Hepatic stellate cell (primary cell): ENCODE measurements at regions not wholly inside any gene's neighbourhood (a gene's known extent, or its start where the extent isn't known, plus 50 kb on each side); places are given as distances from the start of the nearest gene placed in this dataset.
"Not testable (repeated sequence)": the region's sequence is repeated elsewhere in the genome, so short reads cannot be mapped to it uniquely, and the experiment has no call there.

Source experiments
- DNase-seq: peaks from one replicate; pipeline ENCODE4 v3.0.0; 2011; ENCODE audit warnings: low spot score

DNA sequence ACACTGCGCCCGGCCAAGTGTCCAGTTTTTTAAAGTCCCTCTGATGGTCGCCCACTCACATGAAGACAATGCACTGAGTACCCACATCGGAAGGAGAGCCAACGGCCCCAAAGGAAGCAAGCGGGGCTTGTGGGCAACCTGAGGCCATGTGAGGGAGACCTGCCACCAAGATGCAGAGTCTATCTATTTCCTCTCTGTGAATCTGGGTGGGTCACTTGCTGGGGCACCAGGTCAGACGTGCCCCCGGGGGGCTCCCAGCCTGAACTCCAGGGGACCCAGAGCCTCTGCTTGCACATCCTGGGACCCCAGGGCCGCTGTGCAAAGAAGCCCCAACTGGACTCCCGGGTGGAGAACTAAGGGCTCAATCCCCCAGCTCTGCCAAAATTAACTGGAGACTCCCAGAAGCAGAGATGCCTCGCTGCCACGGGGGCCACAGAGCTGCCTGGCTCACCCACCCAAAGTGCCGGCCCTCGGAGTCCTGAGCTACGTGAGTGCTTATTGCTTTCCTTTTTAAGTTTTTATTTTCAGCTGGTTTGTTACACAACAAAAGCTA lies 106.4 kb downstream of the BRD1 start:
- DNase-seq: no peak

GRCh38 chr22:49720279-49720959 lies 107.3 kb downstream of the BRD1 start:
- no peak for DNase-seq

- no peak for DNase-seq
Measured at GRCh38 chr22:49719046-49719445, 108.6 kb downstream of the BRD1 start.

GRCh38 chr22:49718396-49718795 lies 109.3 kb downstream of the BRD1 start:
- DNase-seq: no peak

DNA sequence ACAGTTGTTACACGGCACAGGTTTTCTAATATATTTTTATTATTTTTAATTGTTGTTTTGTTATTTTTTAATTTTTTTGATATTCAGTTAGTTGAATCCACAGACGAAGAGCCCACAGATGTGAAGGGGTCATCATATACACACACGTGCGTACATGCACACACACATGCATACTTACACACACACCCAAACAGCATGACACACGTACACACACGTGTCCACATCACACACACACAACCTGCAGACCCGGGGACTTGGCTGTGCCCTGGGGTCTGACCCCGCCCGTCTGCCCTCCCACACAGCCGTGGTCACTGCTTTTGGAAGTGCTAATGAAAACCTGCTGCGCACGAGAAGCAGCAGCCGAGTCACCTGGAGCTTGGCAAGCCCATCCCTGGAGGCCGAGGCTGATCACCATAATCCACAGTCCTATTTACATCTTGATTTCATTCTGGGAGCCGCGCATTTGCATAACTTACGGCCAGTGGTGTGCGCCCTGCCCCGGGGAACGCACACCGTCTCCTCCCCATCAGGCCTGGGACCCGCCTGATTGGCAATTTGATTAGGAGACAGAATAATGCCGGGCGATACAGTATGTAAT lies 110.3 kb downstream of the BRD1 start:
- no peak for DNase-seq

DNA sequence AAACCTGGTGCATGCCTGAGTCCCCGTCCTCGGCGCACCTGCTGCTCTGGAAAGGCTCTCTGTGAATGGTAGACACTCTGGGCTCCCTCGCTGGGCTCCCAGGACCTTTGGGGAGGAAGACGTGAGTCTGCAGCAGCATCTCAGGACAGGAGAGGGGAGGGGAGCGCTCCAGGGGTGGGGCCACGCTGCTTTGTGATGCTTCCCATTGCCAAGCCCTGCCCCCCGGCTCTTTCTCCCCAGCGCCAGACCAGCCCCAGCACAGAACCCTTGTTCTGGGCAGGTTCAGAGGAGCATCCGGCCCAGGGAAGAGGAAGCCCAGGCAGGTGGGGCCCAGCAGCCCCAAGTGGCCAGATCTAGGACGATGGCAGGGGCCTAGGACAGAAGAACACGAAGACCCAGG lies 111.2 kb downstream of the BRD1 start:
- no peak for DNase-seq

DNA sequence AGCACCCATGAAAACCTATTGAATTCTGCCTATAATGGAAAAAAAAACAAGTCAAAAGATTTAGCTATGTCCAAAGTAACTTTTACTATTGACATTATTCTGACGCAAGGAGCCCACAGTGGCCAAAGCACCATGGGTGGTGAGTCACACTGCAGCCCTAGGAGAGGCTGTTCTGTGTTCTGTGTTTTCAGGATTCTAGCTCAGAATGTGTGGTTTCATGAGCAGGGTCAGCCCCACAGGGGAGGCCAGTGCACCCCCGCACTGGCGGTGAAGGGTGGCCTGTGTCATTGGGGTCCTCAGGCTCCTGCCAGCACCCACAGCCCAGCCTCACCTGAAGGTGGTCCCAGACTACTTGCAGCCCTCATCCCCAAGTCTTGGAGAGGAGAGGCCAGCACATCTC lies 112.2 kb downstream of the BRD1 start:
- DNase-seq: no peak

DNA sequence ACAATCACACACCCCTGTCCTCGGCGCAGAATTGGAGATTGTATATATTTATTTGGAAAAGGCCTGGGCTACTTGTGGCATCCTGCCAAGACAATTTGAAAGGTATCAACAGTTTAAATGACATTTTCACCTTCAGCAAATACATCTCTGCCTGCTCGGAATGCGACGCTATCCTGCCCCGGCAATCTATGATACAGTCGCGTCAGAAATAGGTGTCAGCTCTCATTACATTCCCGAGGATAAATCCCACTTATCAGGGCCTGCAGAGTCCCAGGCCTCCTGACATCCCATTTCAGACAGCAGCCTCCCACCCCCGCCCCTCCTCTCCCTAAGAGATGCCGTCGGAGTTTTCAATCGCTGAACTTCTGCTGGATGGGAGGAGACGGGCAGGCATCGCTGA lies 114.7 kb downstream of the BRD1 start:
- DNase-seq: no peak

GRCh38 chr22:49712195-49712791 lies 115.4 kb downstream of the BRD1 start:
- DNase-seq: no peak

DNA sequence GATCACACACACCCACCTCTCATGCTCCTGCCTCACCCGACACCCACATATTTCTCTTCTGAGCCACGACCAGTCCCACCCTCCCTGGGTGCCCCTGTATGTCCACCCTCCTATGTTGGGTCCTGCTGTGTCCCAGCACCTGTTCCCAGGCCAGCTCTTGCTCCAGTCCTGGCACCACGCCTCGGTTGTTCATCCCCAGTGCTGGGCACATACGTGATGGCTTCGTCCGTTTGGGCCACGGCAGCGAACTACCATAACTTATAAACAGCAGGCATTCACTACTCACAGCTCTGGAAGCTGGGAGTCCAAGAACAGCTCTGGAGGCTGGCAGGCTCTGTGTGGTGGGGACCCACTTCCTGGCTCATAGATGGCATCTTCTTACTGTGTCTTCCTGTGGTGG lies 116.9 kb downstream of the BRD1 start:
- no peak for DNase-seq

DNA sequence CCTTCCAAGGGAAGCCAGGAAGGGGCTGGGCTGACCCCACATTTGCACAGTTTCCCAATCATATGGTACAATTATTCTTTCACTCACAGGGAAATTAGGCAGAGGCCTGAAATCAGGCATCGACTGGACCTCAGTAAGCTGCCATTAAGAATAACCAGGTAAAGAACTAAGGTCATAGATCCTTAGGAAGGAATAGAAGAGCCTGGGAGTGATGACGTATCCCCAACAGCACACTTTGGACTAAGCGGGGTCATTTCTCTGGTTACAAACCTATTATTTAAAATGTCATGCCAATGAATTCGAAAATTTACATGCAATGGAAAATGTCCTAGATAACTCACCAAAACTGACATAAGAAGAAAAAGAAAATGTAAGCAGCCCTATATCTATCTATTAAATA lies 118.2 kb downstream of the BRD1 start:
- DNase-seq: no peak

GRCh38 chr22:49705972-49706352 lies 121.7 kb downstream of the BRD1 start:
- DNase-seq: no peak

DNA sequence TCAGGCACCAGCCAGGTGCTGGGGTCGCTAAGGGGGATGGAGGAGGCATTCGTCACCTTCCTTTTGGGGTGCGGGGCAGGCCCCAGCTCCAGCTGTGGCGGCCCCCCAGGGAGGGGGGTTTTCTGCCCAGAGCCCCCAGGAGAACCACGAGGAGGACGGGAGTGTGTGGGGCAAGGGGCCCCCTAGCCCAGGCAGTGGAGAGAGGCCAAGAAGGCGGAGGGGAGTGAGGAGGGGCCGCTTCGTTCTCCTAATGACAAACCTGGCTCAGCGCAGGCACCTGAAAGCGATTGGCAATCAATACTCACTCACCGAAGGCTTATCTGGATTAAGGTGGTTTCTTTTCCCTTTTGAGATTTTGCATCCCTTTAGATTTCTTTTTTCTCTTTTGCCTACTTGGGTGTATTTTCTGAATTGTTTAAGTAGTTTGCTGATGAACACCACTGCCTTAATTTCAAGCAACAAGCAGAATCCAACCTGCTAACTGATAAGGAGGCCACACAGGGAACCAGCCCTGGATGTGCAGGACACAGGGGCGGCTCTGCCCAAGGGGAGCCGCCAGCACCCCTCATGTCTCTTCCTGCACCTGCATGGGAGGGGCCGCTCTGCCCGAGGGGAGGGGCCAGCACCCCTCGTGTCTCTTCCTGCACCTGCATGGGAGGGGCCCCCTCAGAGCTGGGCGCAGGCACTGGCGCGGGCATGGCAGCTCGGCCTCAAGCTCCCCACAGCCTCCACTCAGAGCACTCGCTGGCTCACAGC lies 122.3 kb downstream of the BRD1 start:
- no peak for DNase-seq

- DNase-seq: no peak
Measured at GRCh38 chr22:49704345-49705215, 123.1 kb downstream of the BRD1 start.

DNA sequence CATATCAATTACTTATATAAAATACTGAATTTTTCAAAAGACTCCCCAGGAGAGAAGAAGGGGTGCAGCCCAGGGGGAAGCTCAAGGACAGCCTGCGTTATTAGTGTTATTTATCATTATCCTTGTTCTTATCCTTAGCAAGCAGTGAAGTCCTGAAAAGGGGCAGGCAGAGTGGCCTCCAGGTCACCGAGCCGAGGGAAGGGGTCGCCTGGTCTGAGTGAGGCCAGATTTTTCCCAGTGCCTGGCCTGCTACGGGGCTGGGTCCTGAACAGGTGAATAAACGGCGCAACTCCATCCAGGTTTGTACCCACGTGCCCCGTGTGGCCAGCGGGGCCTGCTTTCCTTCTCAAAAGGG lies 123.7 kb downstream of the BRD1 start:
- DNase-seq: no peak

DNA sequence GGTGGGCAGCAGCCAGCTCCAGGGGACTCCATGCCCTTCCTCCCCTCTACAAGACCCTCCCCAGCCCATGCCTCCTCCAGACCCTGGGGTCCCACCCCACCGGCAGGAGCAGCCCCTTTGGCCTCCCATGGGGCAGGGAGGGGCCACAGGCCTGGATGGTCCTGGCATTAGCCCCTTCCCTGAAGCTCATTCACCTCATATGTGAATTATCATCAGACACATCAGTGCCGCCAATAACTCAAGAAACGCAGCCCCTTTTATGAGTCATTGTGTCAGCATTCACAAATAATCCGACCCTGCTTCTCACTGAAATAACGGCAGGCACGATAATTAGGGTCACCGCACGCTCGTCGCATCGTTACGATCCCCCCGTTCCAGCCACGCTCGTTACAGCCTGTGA lies 124.2 kb downstream of the BRD1 start:
- no peak for DNase-seq

DNA sequence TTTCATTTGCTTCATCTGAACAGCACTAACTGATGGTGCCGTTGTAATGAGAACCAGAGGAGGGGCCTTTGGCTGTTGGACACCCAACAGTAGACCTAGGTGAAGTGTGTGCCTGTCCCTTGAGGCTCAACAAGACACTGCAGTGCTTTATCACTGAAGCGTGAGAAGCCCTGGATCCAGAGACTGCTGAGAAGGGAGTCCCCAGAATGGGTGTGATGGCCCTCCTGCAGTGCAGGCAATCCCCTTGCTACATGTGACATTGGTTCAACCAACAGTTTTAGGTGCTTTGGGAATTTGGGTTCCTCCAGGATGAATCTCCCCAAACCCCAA lies 125.6 kb downstream of the BRD1 start:
- no peak for DNase-seq

DNA sequence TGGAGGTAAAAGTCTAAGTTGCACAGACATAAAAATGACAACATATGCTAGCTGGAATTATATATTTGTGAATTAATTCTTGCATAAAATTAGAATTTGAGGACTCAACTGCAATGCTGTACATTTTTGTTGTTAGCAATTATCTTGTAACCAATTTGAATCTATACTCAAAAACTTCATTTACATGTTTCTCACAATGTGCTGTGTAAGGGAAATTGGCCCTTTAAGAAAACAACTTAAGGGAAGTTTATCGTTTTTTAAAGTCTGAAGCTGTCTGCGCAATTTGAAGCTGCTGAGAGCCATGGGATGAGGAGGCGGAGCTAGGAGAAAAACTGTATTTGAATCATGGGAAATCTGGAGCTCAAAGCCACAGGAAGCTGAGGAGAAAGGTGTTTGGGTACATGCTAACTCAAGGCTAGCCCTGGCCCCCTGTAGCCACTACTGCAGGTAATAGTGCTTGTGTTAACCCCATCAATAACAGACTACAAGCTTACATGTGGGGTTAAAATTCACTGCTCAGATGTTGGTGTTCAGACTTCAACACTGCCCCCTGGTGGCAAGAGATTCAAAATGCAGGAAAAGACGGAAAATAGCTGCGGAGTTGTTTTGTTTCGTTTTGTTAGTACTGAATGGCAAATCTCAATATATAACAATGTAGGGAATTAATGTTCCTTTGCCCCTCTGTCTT lies 126.1 kb downstream of the BRD1 start:
- DNase-seq: no peak

GRCh38 chr22:49699928-49700498 lies 127.7 kb downstream of the BRD1 start:
- DNase-seq: no peak

- DNase-seq: no peak
Measured at GRCh38 chr22:49699476-49699875, 128.2 kb downstream of the BRD1 start.

- not testable (repeated sequence) for DNase-seq
Measured at GRCh38 chr22:49698616-49699015, 129.1 kb downstream of the BRD1 start.
